GM06990 (cell line): ENCODE measurements at regions not wholly inside any gene's neighbourhood (a gene's known extent, or its start where the extent isn't known, plus 50 kb on each side); places are given as distances from the start of the nearest gene placed in this dataset.
"Not testable (repeated sequence)": the region's sequence is repeated elsewhere in the genome, so short reads cannot be mapped to it uniquely, and the experiment has no call there.

Experiments used
- DNase-seq: peaks from one replicate; pipeline ENCODE4 v3.0.0-alpha.2; 2011; ENCODE audit not compliant: insufficient read length; ENCODE audit errors: extremely low read depth
- H3K27me3 ChIP-seq: replicated peaks from 2 replicates; pipeline ENCODE4 v1.6.0; 2011; ENCODE audit warnings: low read length; ENCODE audit not compliant: control insufficient read depth, insufficient read depth
- H3K36me3 ChIP-seq: 2 replicates; pipeline ENCODE4 v1.5.1; 2011; ENCODE audit warnings: low read length; ENCODE audit not compliant: control insufficient read depth, insufficient read depth
- H3K4me3 ChIP-seq: replicated peaks from 2 replicates; pipeline ENCODE4 v1.5.1; 2011; ENCODE audit warnings: low read depth, mild to moderate bottlenecking, control low read depth, low read length
- TF ChIP-seq, protein P1 (sequence below): IDR thresholded peaks from 2 replicates; pipeline ENCODE4 v1.5.1; 2011; ENCODE audit warnings: low read length, control low read depth, mild to moderate bottlenecking, inconsistent platforms; ENCODE audit not compliant: insufficient read depth, poor library complexity, severe bottlenecking

DNA sequence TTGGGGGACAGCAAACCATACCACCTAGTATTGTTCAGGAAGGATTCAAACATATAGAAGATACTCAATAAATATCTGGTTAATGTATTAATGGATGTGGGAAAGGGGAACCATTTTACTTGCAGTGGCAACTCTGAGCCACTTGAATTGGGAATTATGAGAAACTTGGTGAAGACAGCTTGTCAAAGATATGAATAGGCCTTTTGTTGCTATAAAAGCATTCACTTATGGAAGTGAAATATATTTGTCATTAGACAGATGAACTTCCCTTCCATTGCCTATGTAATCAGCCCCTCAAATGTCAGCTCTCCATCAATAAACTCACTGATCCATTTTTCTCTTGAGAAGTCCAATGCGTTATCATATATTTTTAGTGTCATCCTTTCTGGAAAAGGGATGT, 56.1 kb downstream of the GPR85 start:
- DNase-seq, result no peak
- H3K4me3 ChIP-seq, result no peak overlapping the region
- no peaks in the 10 kb centered on the region for H3K36me3 ChIP-seq
- TF ChIP-seq, protein P1, sequence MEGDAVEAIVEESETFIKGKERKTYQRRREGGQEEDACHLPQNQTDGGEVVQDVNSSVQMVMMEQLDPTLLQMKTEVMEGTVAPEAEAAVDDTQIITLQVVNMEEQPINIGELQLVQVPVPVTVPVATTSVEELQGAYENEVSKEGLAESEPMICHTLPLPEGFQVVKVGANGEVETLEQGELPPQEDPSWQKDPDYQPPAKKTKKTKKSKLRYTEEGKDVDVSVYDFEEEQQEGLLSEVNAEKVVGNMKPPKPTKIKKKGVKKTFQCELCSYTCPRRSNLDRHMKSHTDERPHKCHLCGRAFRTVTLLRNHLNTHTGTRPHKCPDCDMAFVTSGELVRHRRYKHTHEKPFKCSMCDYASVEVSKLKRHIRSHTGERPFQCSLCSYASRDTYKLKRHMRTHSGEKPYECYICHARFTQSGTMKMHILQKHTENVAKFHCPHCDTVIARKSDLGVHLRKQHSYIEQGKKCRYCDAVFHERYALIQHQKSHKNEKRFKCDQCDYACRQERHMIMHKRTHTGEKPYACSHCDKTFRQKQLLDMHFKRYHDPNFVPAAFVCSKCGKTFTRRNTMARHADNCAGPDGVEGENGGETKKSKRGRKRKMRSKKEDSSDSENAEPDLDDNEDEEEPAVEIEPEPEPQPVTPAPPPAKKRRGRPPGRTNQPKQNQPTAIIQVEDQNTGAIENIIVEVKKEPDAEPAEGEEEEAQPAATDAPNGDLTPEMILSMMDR, result no peak
- no peaks in the 10 kb centered on the region for H3K27me3 ChIP-seq

DNA sequence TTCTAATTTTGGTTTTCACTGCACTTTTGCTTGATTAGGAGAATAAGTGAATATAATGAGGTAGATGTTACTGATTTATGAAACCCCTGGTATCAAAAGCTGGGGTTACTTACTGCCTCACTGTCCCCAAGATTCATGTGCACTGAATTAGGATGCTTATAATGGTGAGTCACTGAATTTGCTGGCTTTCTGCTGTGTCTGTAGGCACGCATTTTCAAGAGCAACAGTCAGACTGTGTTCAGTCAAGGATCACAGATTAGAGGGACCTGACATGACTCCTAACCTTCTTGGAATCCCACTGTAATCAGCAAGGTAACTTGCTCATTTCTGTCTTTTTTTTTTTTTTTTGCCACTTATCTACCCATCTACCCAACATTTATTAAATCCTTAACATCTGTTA, 59.7 kb downstream of the GPR85 start:
- TF ChIP-seq, protein P1, result no peak
- Histone ChIP-seq H3K27me3 (no peaks in the 10 kb centered on the region), H3K4me3 (no peak overlapping the region), H3K36me3 (no peaks in the 10 kb centered on the region)
- no peak for DNase-seq

DNA sequence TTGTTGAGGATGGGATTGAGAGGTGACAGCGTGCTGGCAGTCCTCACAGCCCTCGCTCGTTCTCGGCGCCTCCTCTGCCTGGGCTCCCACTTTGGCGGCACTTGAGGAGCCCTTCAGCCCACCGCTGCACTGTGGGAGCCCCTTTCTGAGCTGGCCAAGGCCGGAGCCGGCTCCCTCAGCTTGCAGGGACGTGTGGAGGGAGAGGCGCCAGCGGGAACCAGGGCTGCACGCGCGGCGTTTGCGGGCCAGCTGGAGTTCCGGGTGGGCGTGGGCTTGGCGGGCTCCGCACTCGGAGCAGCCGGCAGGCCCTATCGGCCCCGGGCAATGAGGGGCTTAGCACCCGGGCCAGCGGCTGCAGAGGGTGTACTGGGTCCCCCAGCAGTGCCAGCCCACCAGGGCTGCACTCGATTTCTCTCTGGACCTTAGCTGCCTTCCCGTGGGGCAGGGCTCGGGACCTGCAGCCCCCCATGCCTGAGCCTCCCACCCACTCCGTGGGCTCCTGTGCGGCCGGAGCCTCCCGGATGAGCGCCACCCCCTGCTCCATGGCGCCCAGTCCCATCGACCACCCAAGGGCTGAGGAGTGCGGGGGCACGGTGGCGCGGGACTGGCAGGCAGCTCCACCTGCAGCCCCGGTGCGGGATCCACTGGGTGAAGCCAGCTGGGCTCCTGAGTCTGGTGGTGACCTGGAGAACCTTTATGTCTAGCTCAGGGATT, 69.3 kb downstream of the GPR85 start:
- H3K4me3 ChIP-seq, DNase-seq, H3K27me3 ChIP-seq, H3K36me3 ChIP-seq: not testable (repeated sequence)

DNA sequence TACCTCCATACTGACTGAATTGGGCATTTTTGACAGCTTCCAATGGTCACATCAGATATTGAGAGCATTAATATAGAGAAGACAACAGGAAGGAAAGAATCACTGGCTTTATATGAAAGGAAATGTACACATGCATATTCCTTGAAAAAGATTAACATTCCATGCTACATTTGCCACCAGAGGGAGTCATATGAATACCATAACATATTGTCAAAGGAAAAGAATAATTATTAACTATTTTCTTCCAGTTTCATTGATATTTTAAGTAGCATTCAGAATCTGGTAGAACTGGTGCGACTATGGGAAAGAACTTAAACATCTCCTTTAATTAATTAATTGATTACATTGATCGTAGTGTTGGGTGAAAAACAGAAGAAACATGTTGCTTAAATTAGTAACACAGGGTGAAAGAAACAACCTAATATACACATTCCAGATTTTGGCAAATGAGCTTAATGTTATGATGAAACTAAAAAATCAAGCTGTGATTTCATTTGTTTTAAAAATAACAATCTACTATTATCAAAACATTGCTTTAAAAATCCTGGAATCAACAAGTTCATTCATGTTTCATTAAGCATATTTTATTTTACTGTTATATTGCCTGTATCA, 71.5 kb downstream of the GPR85 start:
- no peaks in the 10 kb centered on the region for H3K27me3 ChIP-seq
- DNase-seq, result no peak
- TF ChIP-seq, protein P1, result peak; percentile 14
- no peak overlapping the region for H3K4me3 ChIP-seq
- H3K36me3 ChIP-seq, result no peaks in the 10 kb centered on the region

DNA sequence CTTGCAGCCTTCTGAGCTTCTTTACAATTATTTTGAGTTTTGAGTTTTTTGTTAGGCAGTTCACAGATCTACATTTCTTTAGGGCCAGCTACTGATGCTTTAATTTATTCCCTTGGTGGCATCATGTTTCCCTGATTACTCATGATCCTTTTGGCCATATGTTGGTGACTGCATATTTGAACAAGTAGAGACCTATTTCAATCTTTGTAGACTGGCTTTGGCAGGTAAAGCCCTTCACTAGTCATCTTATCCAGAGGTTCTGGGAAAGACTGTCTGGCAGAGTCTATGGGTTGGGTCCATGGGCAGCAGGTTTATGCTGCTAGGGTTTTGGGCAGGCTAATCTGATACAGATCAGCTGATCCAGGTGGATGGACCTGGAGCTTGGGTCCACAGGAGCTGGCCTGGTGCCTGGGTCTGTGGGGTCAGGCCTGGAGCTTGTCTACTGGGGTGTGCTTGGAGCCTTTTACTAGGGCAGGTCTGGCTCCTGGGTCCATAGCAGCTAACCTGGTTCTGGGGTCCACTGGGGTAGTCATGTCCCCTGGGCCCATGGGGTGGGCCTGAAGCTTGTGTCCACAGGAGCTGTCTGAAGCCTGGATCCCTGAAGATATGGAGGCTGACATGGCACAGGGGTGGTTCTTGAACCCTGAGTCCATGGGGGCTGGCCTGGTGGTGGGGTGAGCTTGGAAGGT, 72.7 kb downstream of the GPR85 start:
- Histone ChIP-seq H3K36me3 (no peaks in the 10 kb centered on the region), H3K27me3 (no peaks in the 10 kb centered on the region), H3K4me3 (no peak overlapping the region)
- DNase-seq, result no peak
- TF ChIP-seq, protein P1, result no peak

DNA sequence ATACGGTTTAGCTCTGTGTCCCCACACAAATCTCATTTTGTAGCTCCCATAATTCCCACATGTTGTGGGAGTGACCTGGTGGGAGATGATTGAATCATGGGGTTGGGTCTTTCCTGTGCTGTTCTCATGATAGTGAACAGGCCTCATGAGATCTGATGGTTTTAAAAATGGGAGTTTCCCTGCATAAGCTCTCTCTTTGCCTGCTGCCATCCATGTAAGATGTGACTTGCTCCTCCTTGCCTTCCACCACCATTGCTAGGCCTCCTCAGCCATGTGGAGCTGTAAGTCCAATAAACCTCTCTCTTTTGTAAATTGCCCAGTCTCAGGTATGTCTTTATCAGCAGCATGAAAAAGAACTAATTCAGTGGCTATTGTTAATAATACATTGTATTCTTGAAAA, 73.8 kb downstream of the GPR85 start:
- H3K27me3 ChIP-seq, DNase-seq, H3K36me3 ChIP-seq, H3K4me3 ChIP-seq: not testable (repeated sequence)
